GM18867 (cell line): ENCODE measurements at regions not wholly inside any gene's neighbourhood (a gene's known extent, or its start where the extent isn't known, plus 50 kb on each side); places are given as distances from the start of the nearest gene placed in this dataset.
"Not testable (repeated sequence)": the region's sequence is repeated elsewhere in the genome, so short reads cannot be mapped to it uniquely, and the experiment has no call there.

Experiments
- ATAC-seq: cut with Tn5 transposase; IDR thresholded peaks from one replicate; pipeline ENCODE4 v1.9.1; 2021; ENCODE audit warnings: mild to moderate bottlenecking, moderate library complexity; ENCODE audit not compliant: unreplicated experiment

DNA sequence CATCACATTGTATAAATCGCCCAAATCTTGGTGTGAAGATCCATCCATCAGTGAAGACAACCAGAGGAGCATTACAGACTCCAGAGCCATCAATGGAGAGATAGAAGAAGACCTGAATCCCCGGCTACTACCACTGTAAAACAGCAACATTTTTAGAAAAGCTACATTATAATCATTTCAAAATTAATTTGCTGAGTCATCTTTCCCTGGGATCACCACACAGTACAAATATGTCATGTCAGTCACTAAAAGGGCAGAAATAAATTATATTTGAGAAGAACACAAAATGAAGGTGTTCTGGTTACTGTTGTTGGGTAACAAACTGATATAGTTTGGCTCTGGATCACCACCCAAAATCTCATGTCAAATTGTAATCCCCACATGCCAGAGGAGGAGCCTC is 218.5 kb upstream of the STT3B start:
- ATAC-seq: no peak

- no peak for ATAC-seq
These were observed 213.4 kb upstream of the STT3B start for GRCh38 chr3:31319332-31319731.

DNA sequence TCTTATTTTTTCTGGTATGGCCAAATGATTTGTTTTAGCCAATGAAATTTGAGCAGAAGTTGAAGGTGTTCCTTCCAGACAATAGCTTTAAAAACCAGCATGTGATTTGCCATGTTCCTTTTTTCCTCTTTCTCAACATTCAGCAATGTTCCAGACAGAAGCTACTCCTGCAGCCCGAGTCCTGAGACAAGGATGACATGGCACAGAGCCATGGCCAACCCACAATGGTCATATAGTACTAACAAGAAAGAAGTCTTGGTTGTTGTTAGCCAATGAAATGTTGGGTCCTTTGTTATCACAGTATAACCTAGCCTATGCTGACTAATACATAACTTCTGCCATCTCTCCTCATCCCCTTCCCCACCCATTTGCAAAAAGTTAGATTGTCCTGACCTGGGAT is 211.1 kb upstream of the STT3B start:
- no peak for ATAC-seq

- no peak for ATAC-seq
These were observed 210.3 kb upstream of the STT3B start for GRCh38 chr3:31322460-31322859.

DNA sequence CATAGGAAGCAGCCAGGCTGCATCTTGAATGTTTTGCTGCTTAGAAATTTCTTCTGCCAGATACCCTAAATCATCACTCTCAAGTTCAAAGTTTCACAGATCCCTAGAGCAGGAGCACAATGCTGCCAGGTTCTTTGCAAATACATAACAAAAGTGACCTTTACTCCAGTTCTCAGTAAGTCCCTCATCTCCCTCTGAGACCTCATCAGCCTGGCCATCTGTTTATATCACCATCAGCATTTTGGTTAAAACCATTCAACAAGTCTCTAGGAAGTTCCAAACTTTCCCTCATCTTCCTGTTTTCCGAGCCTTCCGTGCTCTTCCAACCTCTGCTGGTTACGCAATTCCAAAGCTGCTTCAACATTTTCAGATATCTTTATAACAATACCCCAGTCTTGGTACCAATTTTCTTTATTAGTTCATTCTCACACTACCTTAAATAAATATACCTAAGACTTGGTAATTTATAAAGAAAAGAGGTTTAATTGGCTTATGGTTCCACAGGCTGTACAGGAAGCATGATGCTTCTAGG is 204.8 kb upstream of the STT3B start:
- not testable (repeated sequence) for ATAC-seq

GRCh38 chr3:31331278-31331677 is 201.4 kb upstream of the STT3B start:
- no peak for ATAC-seq

- no peak for ATAC-seq
These were observed 191.6 kb upstream of the STT3B start for GRCh38 chr3:31341130-31341529.

- ATAC-seq: no peak
These were observed 189.7 kb upstream of the STT3B start for GRCh38 chr3:31343075-31343474.

- ATAC-seq: no peak
These were observed 187.1 kb upstream of the STT3B start for GRCh38 chr3:31345581-31345980.

- no peak for ATAC-seq
These were observed 186.2 kb upstream of the STT3B start for GRCh38 chr3:31346542-31346979.

- no peak for ATAC-seq
These were observed 183.6 kb upstream of the STT3B start for GRCh38 chr3:31349001-31349748.

DNA sequence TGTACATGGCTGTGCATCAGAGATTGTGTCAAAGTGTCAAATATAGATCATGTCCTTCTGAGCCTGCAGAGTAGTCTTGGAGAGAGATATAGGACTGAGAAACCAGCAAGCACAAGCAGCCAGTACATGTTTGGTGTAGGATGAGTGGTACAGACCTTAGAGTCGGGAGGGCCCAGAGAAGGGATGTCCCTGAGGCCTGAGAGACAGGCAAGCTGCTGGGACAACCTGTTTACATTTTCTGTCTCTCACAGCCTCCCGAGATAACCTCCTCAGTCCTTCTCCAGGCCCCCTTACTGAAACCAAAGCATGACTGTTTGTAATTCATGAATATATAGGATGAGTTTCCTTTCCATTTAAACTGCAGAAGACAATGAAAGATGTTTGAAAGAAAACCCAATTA is 182.4 kb upstream of the STT3B start:
- ATAC-seq: no peak

GRCh38 chr3:31352331-31352730 is 180.4 kb upstream of the STT3B start:
- ATAC-seq: no peak

DNA sequence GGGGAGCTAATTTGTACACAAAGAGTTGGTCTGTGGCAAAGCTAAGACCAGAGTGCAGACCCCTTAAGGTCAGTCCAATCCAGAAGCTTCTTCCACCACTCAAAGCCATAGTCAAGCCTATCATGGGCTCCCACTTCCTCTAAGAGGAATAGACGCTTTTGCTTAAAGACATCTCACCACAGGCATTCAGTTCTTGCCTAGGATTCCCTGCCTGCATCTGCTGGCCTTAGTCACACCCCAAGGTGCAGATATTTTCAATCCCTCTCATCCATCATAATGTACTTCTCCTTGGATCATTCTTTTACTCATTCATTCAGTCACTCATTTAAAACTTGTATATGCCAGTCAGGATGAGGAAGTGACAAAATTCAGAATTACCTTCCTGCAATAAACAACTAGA is 179.6 kb upstream of the STT3B start:
- no peak for ATAC-seq

DNA sequence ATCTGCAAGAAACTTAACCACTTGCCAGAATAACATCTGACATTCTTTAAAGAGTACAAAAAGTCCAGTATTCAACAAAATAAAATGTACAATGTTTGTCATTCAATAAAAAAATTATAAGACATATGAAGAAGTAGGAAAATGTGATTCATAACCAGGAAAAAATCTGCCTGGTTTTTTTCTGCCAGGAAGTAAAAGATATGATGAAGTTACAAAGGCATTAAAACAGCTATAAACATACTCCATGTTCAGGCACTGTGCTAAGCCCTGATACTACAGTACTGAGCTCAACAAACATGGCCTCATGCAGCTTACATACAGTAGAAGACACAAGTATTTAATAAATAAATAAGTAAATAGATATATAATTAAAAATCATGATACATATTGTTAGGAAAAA is 178.4 kb upstream of the STT3B start:
- ATAC-seq: no peak

- ATAC-seq: no peak
These were observed 176.9 kb upstream of the STT3B start for GRCh38 chr3:31355807-31356206.

GRCh38 chr3:31356941-31357340 is 175.8 kb upstream of the STT3B start:
- no peak for ATAC-seq

GRCh38 chr3:31357451-31357850 is 175.3 kb upstream of the STT3B start:
- ATAC-seq: no peak

GRCh38 chr3:31358473-31359070 is 174.2 kb upstream of the STT3B start:
- ATAC-seq: peak; percentile 51

DNA sequence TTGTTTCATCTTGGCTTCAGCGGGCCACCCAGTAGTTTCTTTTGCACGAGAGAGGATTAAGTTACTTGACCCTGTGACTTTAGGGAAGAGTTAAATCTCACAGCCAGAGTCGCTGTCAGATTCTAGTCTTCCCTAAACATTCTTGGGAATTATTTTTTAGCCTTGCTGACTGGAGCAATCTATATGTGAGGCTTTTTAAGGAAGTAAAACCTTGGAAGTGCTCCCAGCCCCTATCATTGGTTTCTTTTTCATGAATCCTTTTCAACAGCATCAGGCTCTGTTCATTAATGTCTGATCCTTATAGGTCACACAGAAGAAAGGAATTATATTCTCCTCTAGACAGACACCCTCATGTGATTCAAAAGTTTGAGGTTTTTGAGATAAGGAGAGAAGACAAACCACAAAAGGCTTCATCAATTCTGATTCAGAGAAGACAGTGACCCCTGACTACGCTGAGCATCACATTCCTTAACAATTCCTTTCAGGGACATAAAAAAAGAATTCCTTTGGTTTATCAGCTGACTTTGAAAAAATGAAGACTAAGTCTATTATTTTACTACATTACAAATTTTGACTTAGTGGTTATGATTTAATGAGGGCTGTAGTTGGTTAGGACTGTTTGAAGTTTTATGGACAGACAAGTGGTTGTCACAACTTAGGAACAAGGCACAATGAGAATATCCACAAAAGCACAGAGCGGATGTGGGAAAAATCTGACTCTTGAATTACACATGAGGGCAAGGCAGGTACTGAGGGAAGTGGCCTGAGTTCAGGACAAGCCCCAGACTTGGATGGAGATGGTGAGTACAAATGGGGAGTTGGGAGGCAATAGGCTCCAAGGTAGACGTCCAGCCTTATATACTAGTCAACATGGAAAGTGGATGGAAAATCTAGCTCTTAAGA is 171.1 kb upstream of the STT3B start:
- no peak for ATAC-seq

DNA sequence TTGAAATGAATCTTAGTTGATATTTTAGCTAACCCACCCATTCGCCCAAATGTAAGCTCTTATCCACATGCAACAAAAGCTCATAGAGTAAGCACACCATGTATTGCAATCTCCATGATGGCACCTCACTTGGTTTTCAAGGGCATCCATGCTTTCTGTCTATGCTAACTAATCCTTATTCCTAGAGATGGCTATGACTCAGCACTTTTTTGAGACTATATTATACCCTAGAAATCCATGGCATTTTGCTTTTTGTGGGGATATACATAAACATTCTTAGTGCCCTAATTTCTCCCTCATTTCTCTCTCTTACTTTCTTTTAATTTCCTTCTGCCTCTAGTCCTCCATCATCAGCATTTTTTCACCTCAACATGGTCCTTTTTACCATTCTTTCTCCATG is 168.5 kb upstream of the STT3B start:
- no peak for ATAC-seq
